GM18861 (cell line): ENCODE measurements at regions not wholly inside any gene's neighbourhood (a gene's known extent, or its start where the extent isn't known, plus 50 kb on each side); places are given as distances from the start of the nearest gene placed in this dataset.
"Not testable (repeated sequence)": the region's sequence is repeated elsewhere in the genome, so short reads cannot be mapped to it uniquely, and the experiment has no call there.

Experiments
- ATAC-seq: cut with Tn5 transposase; IDR thresholded peaks from one replicate; pipeline ENCODE4 v1.9.1; 2021; ENCODE audit not compliant: unreplicated experiment

- no peak for ATAC-seq
These were observed 166.8 kb upstream of the HCCS start for GRCh38 chrX:10944136-10944885.

- ATAC-seq, result no peak
These were observed 165.6 kb upstream of the HCCS start for GRCh38 chrX:10945498-10945897.

GRCh38 chrX:10949541-10949940 is 161.6 kb upstream of the HCCS start:
- ATAC-seq, result no peak

GRCh38 chrX:10952619-10953018 is 158.5 kb upstream of the HCCS start:
- no peak for ATAC-seq

- ATAC-seq, result no peak
These were observed 145.8 kb upstream of the HCCS start for GRCh38 chrX:10965174-10965798.

GRCh38 chrX:10966057-10966456 is 145.1 kb upstream of the HCCS start:
- no peak for ATAC-seq

GRCh38 chrX:10971176-10971575 is 140.0 kb upstream of the HCCS start:
- no peak for ATAC-seq

- no peak for ATAC-seq
These were observed 139.4 kb upstream of the HCCS start for GRCh38 chrX:10971759-10972158.

- no peak for ATAC-seq
These were observed 138.4 kb upstream of the HCCS start for GRCh38 chrX:10972706-10973105.

GRCh38 chrX:10974920-10975319 is 136.2 kb upstream of the HCCS start:
- no peak for ATAC-seq

- ATAC-seq, result no peak
These were observed 131.2 kb upstream of the HCCS start for GRCh38 chrX:10979956-10980355.

GRCh38 chrX:10981506-10981905 is 129.6 kb upstream of the HCCS start:
- no peak for ATAC-seq

- no peak for ATAC-seq
These were observed 127.6 kb upstream of the HCCS start for GRCh38 chrX:10983526-10983925.

GRCh38 chrX:10984213-10984612 is 126.9 kb upstream of the HCCS start:
- no peak for ATAC-seq

- ATAC-seq, result no peak
These were observed 124.5 kb upstream of the HCCS start for GRCh38 chrX:10986616-10987015.

GRCh38 chrX:10988653-10989052 is 122.5 kb upstream of the HCCS start:
- ATAC-seq, result no peak

GRCh38 chrX:10989386-10989785 is 121.7 kb upstream of the HCCS start:
- ATAC-seq, result no peak

GRCh38 chrX:10990418-10990817 is 120.7 kb upstream of the HCCS start:
- ATAC-seq, result no peak

GRCh38 chrX:10990976-10991375 is 120.2 kb upstream of the HCCS start:
- no peak for ATAC-seq

- no peak for ATAC-seq
These were observed 119.0 kb upstream of the HCCS start for GRCh38 chrX:10992110-10992509.

GRCh38 chrX:11007076-11007475 is 104.1 kb upstream of the HCCS start:
- ATAC-seq, result not testable (repeated sequence)

GRCh38 chrX:11010476-11010875 is 100.7 kb upstream of the HCCS start:
- no peak for ATAC-seq

- no peak for ATAC-seq
These were observed 94.4 kb upstream of the HCCS start for GRCh38 chrX:11016728-11017127.
